ENCODE measurements at regions not wholly inside any gene's neighbourhood (a gene's known extent, or its start where the extent isn't known, plus 50 kb on each side); places are given as distances from the start of the nearest gene placed in this dataset.
"Not testable (repeated sequence)": the region's sequence is repeated elsewhere in the genome, so short reads cannot be mapped to it uniquely, and the experiment has no call there.

DNA sequence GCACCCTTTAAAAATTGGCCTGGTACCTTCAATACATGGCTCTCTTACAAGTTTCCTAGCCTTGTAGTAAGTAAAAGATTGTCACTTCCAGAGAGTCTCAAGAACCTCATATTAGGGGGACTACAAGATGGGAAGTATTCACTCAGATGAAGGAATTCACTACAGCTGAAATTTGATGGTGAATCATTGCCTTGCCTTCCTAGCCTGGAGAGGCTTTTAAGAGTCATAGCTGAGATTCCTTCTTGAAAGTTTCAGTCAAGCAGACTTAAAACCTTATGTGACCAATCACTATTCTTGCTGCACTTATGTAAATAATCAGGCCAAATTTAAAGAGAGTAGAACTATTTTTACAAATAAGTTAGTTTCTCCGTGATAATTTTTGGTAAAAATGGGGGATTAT, 451.6 kb downstream of the TRHDE start:
- H3K36me3 ChIP-seq = no peaks in the 10 kb centered on the region
- no peak overlapping the region for H3K9ac ChIP-seq
- no peak overlapping the region for H3K4me2 ChIP-seq
- H3K27ac ChIP-seq = no peak overlapping the region
- no peak overlapping the region for H3K4me3 ChIP-seq
- no peak for TF ChIP-seq Cebpa-rat (IDR thresholded peaks at IDR 0.05)
- no peaks in the 10 kb centered on the region for H4K20me1 ChIP-seq
- no peaks in the 10 kb centered on the region for H3K27me3 ChIP-seq
- peaks cover 8% of the 10 kb centered on the region; the same call in 1 of the 2 replicates for H3K9me3 ChIP-seq
- no peaks in the 10 kb centered on the region for H3K4me1 ChIP-seq

DNA sequence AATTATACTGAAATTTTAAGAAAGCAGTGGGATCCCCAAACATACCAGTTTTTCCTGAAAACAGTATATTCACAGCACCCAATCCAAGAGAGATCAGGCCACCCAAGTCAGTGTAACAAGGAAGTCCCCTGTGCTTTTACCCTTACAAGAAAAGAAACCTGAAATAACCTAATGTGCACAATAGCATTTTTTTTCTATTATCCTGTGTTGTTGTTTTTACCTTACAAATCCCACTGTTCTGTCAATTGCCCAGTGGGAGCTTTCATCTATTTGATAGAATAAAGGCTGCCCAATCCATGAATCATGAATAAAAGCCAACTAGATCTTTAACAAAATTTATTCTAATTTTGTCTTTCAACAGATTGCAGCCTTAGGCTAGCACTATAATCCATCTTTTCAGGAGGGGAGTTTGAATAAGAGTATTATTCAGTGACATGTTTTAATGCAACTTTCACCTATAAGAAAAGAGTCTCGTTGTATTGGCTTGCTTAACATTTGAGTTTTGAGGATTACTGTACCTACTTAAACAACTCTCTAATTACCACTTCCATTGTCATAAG, 457.4 kb downstream of the TRHDE start:
- Histone ChIP-seq H3K4me3 (no peak overlapping the region), H3K9me3 (no peaks in the 10 kb centered on the region), H3K27me3 (no peaks in the 10 kb centered on the region), H3K36me3 (no peaks in the 10 kb centered on the region), H3K9ac (no peak overlapping the region), H4K20me1 (no peaks in the 10 kb centered on the region), H3K4me2 (no peak overlapping the region), H3K27ac (no peak overlapping the region), H3K4me1 (no peaks in the 10 kb centered on the region)
- TF ChIP-seq Cebpa-rat (IDR thresholded peaks at IDR 0.05) = no peak

DNA sequence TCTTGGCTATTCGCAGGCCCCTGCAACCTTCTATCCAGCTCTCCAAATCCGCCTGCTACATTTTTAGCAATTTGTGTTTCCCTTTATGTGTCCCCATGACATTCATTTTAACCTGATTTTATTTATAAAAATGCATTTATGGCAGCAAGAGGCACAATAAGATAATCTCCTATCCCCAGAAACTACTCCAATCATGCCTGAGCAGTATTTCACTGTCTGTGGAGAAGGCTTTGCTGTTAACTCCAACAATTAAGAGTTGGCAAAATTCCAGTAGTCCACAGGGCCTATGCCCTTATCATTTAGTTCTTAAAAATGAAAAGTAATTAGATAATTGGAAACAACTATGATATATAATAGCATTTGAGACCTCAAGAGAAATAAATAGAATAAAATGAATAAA, 462.4 kb downstream of the TRHDE start:
- TF ChIP-seq Cebpa-rat (IDR thresholded peaks at IDR 0.05) = no peak
- Histone ChIP-seq H3K27me3 (no peaks in the 10 kb centered on the region), H3K36me3 (no peaks in the 10 kb centered on the region), H3K4me3 (no peak overlapping the region), H4K20me1 (no peaks in the 10 kb centered on the region), H3K9me3 (no peaks in the 10 kb centered on the region), H3K9ac (no peak overlapping the region), H3K4me1 (no peaks in the 10 kb centered on the region), H3K4me2 (no peak overlapping the region), H3K27ac (no peak overlapping the region)

DNA sequence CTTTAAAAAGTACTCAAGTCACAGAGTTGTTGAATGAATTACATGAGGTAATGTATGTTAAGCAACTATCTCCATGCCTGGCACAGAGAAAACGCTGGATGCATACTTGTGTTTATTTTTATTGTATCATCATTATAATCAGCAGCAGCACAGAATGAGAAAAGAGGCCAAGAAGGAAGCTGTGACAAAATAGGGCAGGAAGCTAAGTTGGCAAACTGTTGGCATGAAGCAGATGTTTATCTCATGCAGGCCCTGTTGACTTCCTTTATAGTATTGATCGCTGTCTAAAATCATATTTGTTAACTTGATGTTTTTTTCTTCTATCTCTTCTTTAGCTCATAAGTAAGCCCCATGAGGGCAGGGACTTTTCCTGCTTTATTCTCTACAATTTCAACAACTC, 466.6 kb downstream of the TRHDE start:
- no peaks in the 10 kb centered on the region for H3K36me3 ChIP-seq
- no peak overlapping the region for H3K4me3 ChIP-seq
- H3K9me3 ChIP-seq = peaks cover 21% of the 10 kb centered on the region
- no peaks in the 10 kb centered on the region for H4K20me1 ChIP-seq
- no peaks in the 10 kb centered on the region for H3K4me1 ChIP-seq
- no peaks in the 10 kb centered on the region for H3K27me3 ChIP-seq
- no peak for TF ChIP-seq Cebpa-rat (IDR thresholded peaks at IDR 0.05)
- H3K27ac ChIP-seq = no peak overlapping the region
- no peak overlapping the region for H3K9ac ChIP-seq
- H3K4me2 ChIP-seq = no peak overlapping the region

DNA sequence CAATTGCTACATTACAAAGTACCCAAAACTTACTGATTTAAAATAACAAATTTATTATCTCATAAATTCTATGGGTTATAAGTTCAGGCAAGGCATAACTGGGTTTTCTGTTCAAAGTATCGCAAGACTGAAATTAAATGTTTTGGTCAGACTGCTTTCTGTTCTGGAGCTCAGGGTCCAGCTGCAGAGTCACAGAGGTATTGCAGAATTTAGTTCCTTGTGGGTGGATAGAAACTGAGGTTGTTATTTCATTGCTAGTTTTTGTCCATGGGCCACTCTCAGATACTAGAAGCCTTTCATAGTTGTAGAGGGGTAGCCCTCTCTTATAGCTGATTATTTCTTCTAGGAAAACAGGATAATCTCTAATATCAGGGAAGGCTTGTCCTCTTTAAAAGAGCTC, 467.9 kb downstream of the TRHDE start:
- no peaks in the 10 kb centered on the region for H3K36me3 ChIP-seq

DNA sequence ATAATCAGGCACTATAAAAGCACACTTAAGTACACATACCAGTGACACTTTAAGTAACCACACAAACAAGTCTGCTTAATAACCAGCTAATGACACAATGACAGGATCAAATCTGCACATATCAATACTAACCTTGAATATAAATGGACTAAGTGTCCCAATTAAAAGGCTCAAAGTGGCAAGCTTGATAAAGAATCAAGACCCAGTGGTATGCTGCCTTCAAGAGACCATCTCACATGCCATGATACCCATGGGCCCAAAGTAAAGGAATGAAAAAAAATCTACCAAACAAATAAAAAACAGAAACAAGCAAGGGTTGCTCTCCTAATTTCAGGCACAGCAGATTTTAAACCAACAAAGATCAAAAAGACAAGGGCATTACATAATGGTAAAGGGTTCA, 470.4 kb downstream of the TRHDE start:
- Histone ChIP-seq H3K4me2 (no peak overlapping the region), H3K36me3 (no peaks in the 10 kb centered on the region), H3K4me3 (no peak overlapping the region), H3K27ac (no peak overlapping the region), H3K4me1 (no peaks in the 10 kb centered on the region), H4K20me1 (no peaks in the 10 kb centered on the region), H3K27me3 (no peaks in the 10 kb centered on the region), H3K9ac (no peak overlapping the region), H3K9me3 (peaks cover 21% of the 10 kb centered on the region)
- no peak for TF ChIP-seq Cebpa-rat (IDR thresholded peaks at IDR 0.05)

More for the DNA sequence above, 467.9 kb downstream of the TRHDE start:
- H3K4me1 ChIP-seq = no peaks in the 10 kb centered on the region
- H3K9ac ChIP-seq = no peak overlapping the region
- no peak overlapping the region for H3K4me3 ChIP-seq
- no peak overlapping the region for H3K4me2 ChIP-seq
- H3K9me3 ChIP-seq = peaks cover 21% of the 10 kb centered on the region
- H3K27me3 ChIP-seq = no peaks in the 10 kb centered on the region
- H3K27ac ChIP-seq = no peak overlapping the region
- TF ChIP-seq Cebpa-rat (IDR thresholded peaks at IDR 0.05) = no peak
- no peaks in the 10 kb centered on the region for H4K20me1 ChIP-seq

DNA sequence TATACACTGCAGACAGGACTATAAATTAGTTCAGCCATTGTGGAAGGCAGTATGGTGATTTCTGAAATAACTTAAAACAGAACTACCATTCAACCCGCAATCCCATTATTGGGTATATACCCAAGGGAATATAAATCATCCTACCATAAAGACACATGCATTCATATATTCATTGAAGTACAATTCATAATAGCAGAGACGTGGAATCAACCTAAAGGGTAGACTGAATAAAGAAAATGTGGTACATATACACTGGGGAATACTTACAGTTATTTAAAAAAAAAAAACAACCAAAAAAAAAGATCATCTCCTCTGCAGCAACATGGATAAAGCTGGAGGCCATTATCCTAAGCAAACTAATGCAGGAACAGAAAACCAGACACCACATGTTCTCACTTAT, 473.9 kb downstream of the TRHDE start:
- TF ChIP-seq Cebpa-rat (IDR thresholded peaks at IDR 0.05) = no peak
- H4K20me1 ChIP-seq = no peaks in the 10 kb centered on the region
- H3K4me1 ChIP-seq = no peaks in the 10 kb centered on the region
- H3K27me3 ChIP-seq = no peaks in the 10 kb centered on the region
- no peak overlapping the region for H3K4me2 ChIP-seq
- H3K4me3 ChIP-seq = no peak overlapping the region
- H3K36me3 ChIP-seq = no peaks in the 10 kb centered on the region
- H3K9me3 ChIP-seq = peaks cover 20% of the 10 kb centered on the region
- no peak overlapping the region for H3K27ac ChIP-seq
- no peak overlapping the region for H3K9ac ChIP-seq

DNA sequence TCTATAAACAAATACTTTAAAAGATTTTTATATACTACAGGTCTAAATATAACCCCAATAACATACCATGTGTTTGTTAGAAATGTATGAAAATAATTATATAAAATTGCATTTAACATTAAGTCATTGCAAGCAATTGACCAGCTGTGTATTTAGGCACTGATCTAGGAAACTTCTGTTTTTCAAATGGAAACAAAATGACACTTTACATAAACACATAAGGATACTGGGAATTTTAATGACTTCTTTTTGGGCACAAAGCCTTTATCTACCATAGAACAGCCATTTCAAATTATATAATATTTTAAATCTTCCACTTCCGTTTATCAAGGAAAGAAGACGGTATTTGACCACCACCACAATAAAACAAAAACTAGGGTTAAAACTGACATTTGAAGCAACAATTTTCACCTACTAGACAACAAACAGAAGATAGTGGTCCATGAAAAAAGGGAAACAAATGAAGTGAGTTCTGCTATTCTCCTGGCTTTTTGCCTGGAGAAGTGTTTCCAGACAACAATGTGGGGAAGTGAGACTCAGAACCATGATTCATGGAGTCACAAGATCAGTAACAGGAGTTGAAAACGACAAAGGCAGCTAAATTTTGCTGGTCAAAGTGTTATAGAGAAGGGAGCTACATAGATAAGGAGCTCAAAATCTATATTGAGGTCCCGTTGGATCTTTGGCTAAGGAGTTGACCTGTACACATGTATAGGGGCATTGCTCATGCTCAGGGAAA, 475.1 kb downstream of the TRHDE start:
- no peak overlapping the region for H3K27ac ChIP-seq
- H3K36me3 ChIP-seq = no peaks in the 10 kb centered on the region
- no peak overlapping the region for H3K4me3 ChIP-seq
- H3K27me3 ChIP-seq = no peaks in the 10 kb centered on the region
- TF ChIP-seq Cebpa-rat (IDR thresholded peaks at IDR 0.05) = no peak
- H3K9ac ChIP-seq = no peak overlapping the region
- no peak overlapping the region for H3K4me2 ChIP-seq
- peaks cover 8% of the 10 kb centered on the region for H3K9me3 ChIP-seq
- no peaks in the 10 kb centered on the region for H4K20me1 ChIP-seq
- no peaks in the 10 kb centered on the region for H3K4me1 ChIP-seq

DNA sequence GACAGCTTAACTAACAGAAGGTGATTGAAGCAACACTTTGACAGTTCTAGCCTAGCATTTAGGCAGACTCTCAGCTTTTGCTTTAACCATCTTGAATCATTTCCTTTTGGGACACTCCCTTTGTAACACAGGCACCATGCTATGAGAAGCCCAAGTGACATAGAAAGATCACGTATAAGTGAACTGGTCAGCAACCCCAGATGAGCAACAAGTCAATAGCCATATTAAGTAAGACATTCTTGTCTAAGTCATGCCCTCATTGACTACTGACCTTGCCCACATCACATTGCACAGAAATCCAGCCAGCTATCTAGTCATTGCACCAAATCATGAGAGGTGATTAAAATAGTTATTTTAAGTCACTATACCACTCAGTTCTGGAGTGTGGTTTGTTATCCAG, 476.8 kb downstream of the TRHDE start:
- H3K27ac ChIP-seq = no peak overlapping the region
- no peaks in the 10 kb centered on the region for H3K36me3 ChIP-seq
- no peaks in the 10 kb centered on the region for H3K9me3 ChIP-seq
- H3K4me3 ChIP-seq = no peak overlapping the region
- H3K27me3 ChIP-seq = no peaks in the 10 kb centered on the region
- no peak overlapping the region for H3K9ac ChIP-seq
- H3K4me2 ChIP-seq = no peak overlapping the region
- no peaks in the 10 kb centered on the region for H4K20me1 ChIP-seq
- no peak for TF ChIP-seq Cebpa-rat (IDR thresholded peaks at IDR 0.05)
- no peaks in the 10 kb centered on the region for H3K4me1 ChIP-seq

DNA sequence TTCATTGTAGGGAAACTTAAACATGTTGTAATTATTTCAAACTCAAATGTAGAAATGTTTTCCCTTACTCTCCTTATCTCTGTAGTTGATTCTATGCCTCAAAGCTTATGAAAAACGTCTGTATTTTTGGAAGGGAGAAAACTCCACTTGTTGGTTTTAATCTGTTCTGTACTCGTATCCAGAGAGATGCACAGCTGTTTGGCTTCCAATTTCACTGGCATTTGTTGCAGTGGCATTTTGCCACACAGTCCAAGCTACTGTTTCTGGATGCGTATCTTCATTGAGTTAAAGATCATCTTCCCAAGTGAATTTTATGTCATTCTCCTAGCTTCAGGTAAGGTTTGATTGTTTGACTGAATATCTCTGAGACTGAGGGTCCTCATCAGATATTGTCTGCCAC, 481.4 kb downstream of the TRHDE start:
- no peaks in the 10 kb centered on the region for H3K27me3 ChIP-seq
- no peaks in the 10 kb centered on the region for H4K20me1 ChIP-seq
- no peak overlapping the region for H3K9ac ChIP-seq
- H3K4me3 ChIP-seq = no peak overlapping the region
- no peak overlapping the region for H3K27ac ChIP-seq
- no peak overlapping the region for H3K4me2 ChIP-seq
- TF ChIP-seq Cebpa-rat (IDR thresholded peaks at IDR 0.05) = no peak
- no peaks in the 10 kb centered on the region; the same call in 1 of the 2 replicates for H3K9me3 ChIP-seq
- no peaks in the 10 kb centered on the region for H3K4me1 ChIP-seq
- no peaks in the 10 kb centered on the region for H3K36me3 ChIP-seq

DNA sequence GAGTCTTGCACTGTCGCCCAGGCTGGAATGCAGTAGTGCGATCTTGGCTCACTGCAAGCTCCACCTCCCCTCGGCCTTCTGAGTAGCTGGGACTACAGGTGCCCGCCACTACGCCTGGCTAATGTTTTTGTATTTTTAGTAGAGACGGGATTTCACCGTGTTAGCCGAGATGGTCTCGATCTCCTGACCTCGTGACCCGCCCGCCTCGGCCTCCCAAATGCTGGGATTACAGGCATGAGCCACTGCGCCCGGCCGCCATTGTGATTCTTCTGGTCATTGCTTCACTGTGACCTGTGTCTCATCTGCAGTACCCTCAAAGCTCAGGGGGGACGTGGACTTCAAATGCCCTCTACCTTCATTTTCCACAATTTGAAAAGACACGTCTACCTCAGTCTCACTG, 481.9 kb downstream of the TRHDE start:
- H3K9me3 ChIP-seq, H3K27ac ChIP-seq, H3K9ac ChIP-seq, H3K4me3 ChIP-seq, H3K36me3 ChIP-seq, H3K4me2 ChIP-seq, H3K4me1 ChIP-seq, H3K27me3 ChIP-seq, H4K20me1 ChIP-seq: not testable (repeated sequence)
